Choroid plexus epithelial cell (primary cell): ENCODE measurements at regions not wholly inside any gene's neighbourhood (a gene's known extent, or its start where the extent isn't known, plus 50 kb on each side); places are given as distances from the start of the nearest gene placed in this dataset.

Source experiments
- DNase-seq: peaks from one replicate; pipeline ENCODE4 v3.0.0-alpha.2; 2010; ENCODE audit warnings: low read depth
- H3K4me3 ChIP-seq: 2 replicates; pipeline ENCODE4 v1.5.1; 2011; ENCODE audit warnings: low read depth, mild to moderate bottlenecking, control low read depth, low read length, moderate library complexity
- CTCF ChIP-seq: conservative IDR thresholded peaks from 2 replicates; pipeline ENCODE4 v1.5.1; 2011; ENCODE audit warnings: low read depth, mild to moderate bottlenecking, control low read depth, inconsistent platforms, low read length, moderate library complexity

GRCh38 chr15:91484141-91484540 lies 369.4 kb upstream of the SLCO3A1 start:
- DNase-seq: no peak
- no peak overlapping the region for H3K4me3 ChIP-seq
- TF ChIP-seq CTCF: no peak

- no peak for TF ChIP-seq CTCF
- H3K4me3 ChIP-seq: no peak overlapping the region
- no peak for DNase-seq
These were observed 365.1 kb upstream of the SLCO3A1 start for GRCh38 chr15:91488452-91488851.

- DNase-seq: no peak
- TF ChIP-seq CTCF: no peak
These were observed 363.3 kb upstream of the SLCO3A1 start for GRCh38 chr15:91490211-91490610.

GRCh38 chr15:91491101-91491950 lies 362.2 kb upstream of the SLCO3A1 start:
- no peak for TF ChIP-seq CTCF
- DNase-seq: no peak
- H3K4me3 ChIP-seq: no peak overlapping the region

More at GRCh38 chr15:91490211-91490610, 363.3 kb upstream of the SLCO3A1 start:
- H3K4me3 ChIP-seq: no peak overlapping the region

GRCh38 chr15:91496754-91497691 lies 356.5 kb upstream of the SLCO3A1 start:
- no peak for DNase-seq
- TF ChIP-seq CTCF: no peak
- H3K4me3 ChIP-seq: no peak overlapping the region

- TF ChIP-seq CTCF: no peak
- no peak for DNase-seq
These were observed 355.3 kb upstream of the SLCO3A1 start for GRCh38 chr15:91498046-91498748.

More at GRCh38 chr15:91498046-91498748, 355.3 kb upstream of the SLCO3A1 start:
- H3K4me3 ChIP-seq: no peak overlapping the region
